B cell (primary cell): ENCODE measurements at regions not wholly inside any gene's neighbourhood (a gene's known extent, or its start where the extent isn't known, plus 50 kb on each side); places are given as distances from the start of the nearest gene placed in this dataset.

Experiments used
- ATAC-seq: fragments of 200-7000 bp; cut with Tn5 transposase; one replicate; pipeline ENCODE4 v1.10.0; 2021; ENCODE audit warnings: low read depth, mild to moderate bottlenecking, moderate number of reproducible peaks, moderate library complexity
- CTCF ChIA-PET: fragments of 350-600 bp; sonication (Branson Sonifier 250); formaldehyde crosslinking; loops from one replicate; lab custom pipeline; 2021; ENCODE audit warnings: antibody characterized with exemption, inconsistent platforms; lab: Charles Lee
- POLR2A ChIA-PET: fragments of 350-600 bp; sonication (Branson Sonifier 250); formaldehyde crosslinking; loops from one replicate; lab custom pipeline; 2021; ENCODE audit warnings: antibody characterized with exemption; lab: Charles Lee
- DNase-seq: peaks from one replicate; pipeline ENCODE4 v3.0.0; 2013
- H2AFZ ChIP-seq: 2 replicates; pipeline ENCODE4 v1.6.1; 2012; ENCODE audit warnings: mild to moderate bottlenecking, low read depth, low read length; ENCODE audit not compliant: insufficient read depth, poor library complexity, severe bottlenecking
- H3K27ac ChIP-seq, 2 donors: 1 replicate in 1 of 2; 2 replicates in 1 of 2; pipeline ENCODE4 v1.5.1; 2012 to 2013; ENCODE audit warnings: low read length in 2 of 2, mild to moderate bottlenecking in 2 of 2, moderate library complexity in 1 of 2
- H3K27me3 ChIP-seq, 4 experiments: fragments of 200-600 bp in 1 of 4; sonication (generic) in 1 of 4; replicated peaks in 1 of 4; 1 replicate in 2 of 4; 2 replicates in 2 of 4; pipeline versions ENCODE4 v1.6.1 to v1.7.0; 2013 to 2016; ENCODE audit warnings: low read length in 3 of 4, mild to moderate bottlenecking in 2 of 4, mixed read lengths in 1 of 4, moderate library complexity in 1 of 4; ENCODE audit not compliant: insufficient read depth in 4 of 4, control insufficient read depth in 3 of 4; ENCODE audit errors: control extremely low read depth in 1 of 4
- H3K36me3 ChIP-seq, 2 experiments: replicated peaks in 1 of 2; 1 replicate in 1 of 2; 2 replicates in 1 of 2; pipeline versions ENCODE4 v1.6.1 to v1.7.1; 2013; ENCODE audit warnings: low read length in 1 of 2; ENCODE audit not compliant: insufficient read depth in 2 of 2, control insufficient read depth in 1 of 2; ENCODE audit errors: control extremely low read depth in 1 of 2, extremely low read depth in 1 of 2
- H3K4me1 ChIP-seq, 2 donors: fragments of 200-600 bp in 1 of 2; sonication (generic) in 1 of 2; 1 replicate in 1 of 2; 2 replicates in 1 of 2; pipeline versions ENCODE4 v1.5.1 to v1.6.1; 2013 to 2017; ENCODE audit warnings: low read length in 2 of 2; ENCODE audit not compliant: control insufficient read depth in 2 of 2, insufficient read depth in 2 of 2
- H3K4me2 ChIP-seq: replicated peaks from 2 replicates; pipeline ENCODE3; 2012; ENCODE audit warnings: mild to moderate bottlenecking, low read depth, low read length; ENCODE audit not compliant: poor library complexity, severe bottlenecking
- H3K4me3 ChIP-seq, 5 experiments: fragments of 200-600 bp in 1 of 5; sonication (generic) in 1 of 5; 1 replicate in 3 of 5; 2 replicates in 2 of 5; pipeline versions ENCODE4 v1.5.1 to v1.7.0; 2011 to 2016; ENCODE audit warnings: low read length in 4 of 5, mild to moderate bottlenecking in 4 of 5, low read depth in 2 of 5, control low read depth in 1 of 5, moderate library complexity in 1 of 5; ENCODE audit not compliant: insufficient read depth in 1 of 5; ENCODE audit errors: control extremely low read depth in 1 of 5, extremely low read depth in 1 of 5
- H3K79me2 ChIP-seq: fragments of 200-600 bp; sonication (generic); one replicate; pipeline ENCODE4 v1.6.0; 2016; ENCODE audit warnings: low read length; ENCODE audit not compliant: control insufficient read depth, insufficient read depth
- H3K9ac ChIP-seq: fragments of 200-600 bp; sonication (generic); 2 replicates; pipeline ENCODE4 v1.6.1; 2017; ENCODE audit warnings: mild to moderate bottlenecking, low read length, moderate library complexity
- H3K9me3 ChIP-seq, 3 donors: one replicate each; pipeline versions ENCODE4 v1.6.1 to v1.7.1; 2013; ENCODE audit warnings: low read length in 2 of 3; ENCODE audit not compliant: control insufficient read depth in 2 of 3, insufficient read depth in 1 of 3; ENCODE audit errors: control extremely low read depth in 1 of 3
- H4K20me1 ChIP-seq: 2 replicates; pipeline ENCODE4 v1.6.0; 2012; ENCODE audit warnings: mild to moderate bottlenecking, low read length; ENCODE audit not compliant: insufficient read depth, control insufficient read depth, poor library complexity, severe bottlenecking
- H3K27ac Mint-ChIP-seq: one replicate; pipeline ENCODE4 v1.8.0; 2021; ENCODE audit warnings: mixed read lengths
- H3K27me3 Mint-ChIP-seq: one replicate; pipeline ENCODE4 v1.8.0; 2021; ENCODE audit warnings: mixed read lengths
- H3K4me1 Mint-ChIP-seq: one replicate; pipeline ENCODE4 v1.8.0; 2021; ENCODE audit warnings: mixed read lengths
- H3K4me3 Mint-ChIP-seq: one replicate; pipeline ENCODE4 v1.8.0; 2021; ENCODE audit warnings: mixed read lengths
- H3K9me3 Mint-ChIP-seq: one replicate; pipeline ENCODE4 v1.8.0; 2022; ENCODE audit warnings: mixed read lengths; ENCODE audit not compliant: insufficient read depth
- CTCF ChIP-seq: fragments of 200-600 bp; IDR thresholded peaks from one replicate; pipeline ENCODE4 v1.8.0; 2022; ENCODE audit warnings: antibody characterized with exemption, mild to moderate bottlenecking
- EZH2 ChIP-seq: IDR thresholded peaks from 2 replicates; pipeline ENCODE4 v1.6.1; 2012; ENCODE audit warnings: borderline replicate concordance, low read depth, mild to moderate bottlenecking, moderate library complexity, low read length; ENCODE audit not compliant: insufficient read depth, poor library complexity, severe bottlenecking
- WGBS: methylation state at CpG from one replicate; pipeline ENCODE4 v1.1.5; 2013; ENCODE audit warnings: missing lambda C conversion rate; ENCODE audit not compliant: insufficient coverage; 5-methylcytosine and 5-hydroxymethylcytosine counted together
- intact Hi-C: fragments of 100-400 bp; cut with micrococcal nuclease; formaldehyde crosslinking; loops from one replicate; pipeline ENCODE4 v1.10.0; 2022

- no peak for ATAC-seq
- H3K4me1 Mint-ChIP-seq, result no peaks in the 10 kb centered on the region
- POLR2A ChIA-PET, result no interaction called here
Observed at GRCh38 chr17:27398691-27399090, 57.6 kb upstream of the KSR1 start.

GRCh38 chr17:27400991-27401390 is 55.3 kb upstream of the KSR1 start:
- no peak overlapping the region for H3K4me3 ChIP-seq
- ChIA-PET CTCF (no interaction called here), POLR2A (no interaction called here)
- H4K20me1 ChIP-seq, result no peaks in the 10 kb centered on the region
- intact Hi-C loops, result no loop called here
- H3K27ac ChIP-seq, result no peak overlapping the region
- no peak for ATAC-seq
- H2AFZ ChIP-seq, result no peak overlapping the region
- H3K4me2 ChIP-seq, result no peak overlapping the region
- H3K27ac Mint-ChIP-seq, result no peak overlapping the region
- no peaks in the 10 kb centered on the region for H3K27me3 ChIP-seq
- no peak overlapping the region for H3K4me3 Mint-ChIP-seq
- H3K9ac ChIP-seq, result no peak overlapping the region
- H3K79me2 ChIP-seq, result no peaks in the 10 kb centered on the region
- 56% methylated on average over 5 of the region's 6 CpGs for WGBS
- no peak for TF ChIP-seq CTCF
- no peaks in the 10 kb centered on the region for H3K9me3 ChIP-seq
- H3K4me1 Mint-ChIP-seq, result no peaks in the 10 kb centered on the region
- no peaks in the 10 kb centered on the region for H3K9me3 Mint-ChIP-seq
- no peaks in the 10 kb centered on the region for H3K4me1 ChIP-seq
- peaks cover 13% of the 10 kb centered on the region for H3K27me3 Mint-ChIP-seq
- no peaks in the 10 kb centered on the region for H3K36me3 ChIP-seq
- DNase-seq, result no peak

More at GRCh38 chr17:27398691-27399090, 57.6 kb upstream of the KSR1 start:
- H3K36me3 ChIP-seq, result no peaks in the 10 kb centered on the region
- H3K4me3 ChIP-seq, result no peak overlapping the region
- H3K79me2 ChIP-seq, result no peaks in the 10 kb centered on the region
- intact Hi-C loops, result no loop called here
- no peaks in the 10 kb centered on the region for H3K4me1 ChIP-seq
- no peak overlapping the region for H2AFZ ChIP-seq
- H4K20me1 ChIP-seq, result no peaks in the 10 kb centered on the region
- peaks cover 0 to 5% (median 0%) of the 10 kb centered on the region in 4 experiments for H3K27me3 ChIP-seq
- CTCF ChIA-PET, result no interaction called here
- no peaks in the 10 kb centered on the region for H3K9me3 Mint-ChIP-seq
- H3K9ac ChIP-seq, result no peak overlapping the region
- no peak overlapping the region for H3K4me3 Mint-ChIP-seq
- no peak overlapping the region for H3K27ac ChIP-seq
- DNase-seq, result no peak
- no peak overlapping the region for H3K27ac Mint-ChIP-seq
- H3K9me3 ChIP-seq, result no peaks in the 10 kb centered on the region
- peaks cover 23% of the 10 kb centered on the region for H3K27me3 Mint-ChIP-seq
- H3K4me2 ChIP-seq, result no peak overlapping the region
- no peak for TF ChIP-seq CTCF
- no peak for TF ChIP-seq EZH2
- WGBS, result no CpG with 5 or more reads among the region's 2 CpGs
